ENCODE measurements at regions not wholly inside any gene's neighbourhood (a gene's known extent, or its start where the extent isn't known, plus 50 kb on each side); places are given as distances from the start of the nearest gene placed in this dataset.

DNA sequence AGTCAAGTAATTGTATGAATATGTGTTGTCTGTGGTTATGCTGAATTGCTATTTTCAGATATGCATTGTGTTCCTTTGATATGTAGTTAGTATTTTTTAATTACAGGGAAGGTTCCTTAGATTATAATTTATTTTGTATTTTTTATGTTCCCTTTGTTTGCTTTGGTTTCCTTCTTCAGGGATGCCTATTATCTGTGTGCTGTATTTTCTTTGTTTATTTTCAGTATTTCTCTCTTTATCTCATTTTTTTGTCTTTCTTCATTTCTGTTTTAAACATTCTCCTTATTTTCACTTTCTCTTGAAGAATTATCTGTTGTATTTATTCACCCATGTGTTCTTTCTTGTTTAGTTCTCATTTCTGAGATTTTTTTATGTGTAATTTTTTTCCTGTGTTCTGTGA lies 163.1 kb downstream of the EMP1 start (continued):
- TF ChIP-seq, protein P1, sequence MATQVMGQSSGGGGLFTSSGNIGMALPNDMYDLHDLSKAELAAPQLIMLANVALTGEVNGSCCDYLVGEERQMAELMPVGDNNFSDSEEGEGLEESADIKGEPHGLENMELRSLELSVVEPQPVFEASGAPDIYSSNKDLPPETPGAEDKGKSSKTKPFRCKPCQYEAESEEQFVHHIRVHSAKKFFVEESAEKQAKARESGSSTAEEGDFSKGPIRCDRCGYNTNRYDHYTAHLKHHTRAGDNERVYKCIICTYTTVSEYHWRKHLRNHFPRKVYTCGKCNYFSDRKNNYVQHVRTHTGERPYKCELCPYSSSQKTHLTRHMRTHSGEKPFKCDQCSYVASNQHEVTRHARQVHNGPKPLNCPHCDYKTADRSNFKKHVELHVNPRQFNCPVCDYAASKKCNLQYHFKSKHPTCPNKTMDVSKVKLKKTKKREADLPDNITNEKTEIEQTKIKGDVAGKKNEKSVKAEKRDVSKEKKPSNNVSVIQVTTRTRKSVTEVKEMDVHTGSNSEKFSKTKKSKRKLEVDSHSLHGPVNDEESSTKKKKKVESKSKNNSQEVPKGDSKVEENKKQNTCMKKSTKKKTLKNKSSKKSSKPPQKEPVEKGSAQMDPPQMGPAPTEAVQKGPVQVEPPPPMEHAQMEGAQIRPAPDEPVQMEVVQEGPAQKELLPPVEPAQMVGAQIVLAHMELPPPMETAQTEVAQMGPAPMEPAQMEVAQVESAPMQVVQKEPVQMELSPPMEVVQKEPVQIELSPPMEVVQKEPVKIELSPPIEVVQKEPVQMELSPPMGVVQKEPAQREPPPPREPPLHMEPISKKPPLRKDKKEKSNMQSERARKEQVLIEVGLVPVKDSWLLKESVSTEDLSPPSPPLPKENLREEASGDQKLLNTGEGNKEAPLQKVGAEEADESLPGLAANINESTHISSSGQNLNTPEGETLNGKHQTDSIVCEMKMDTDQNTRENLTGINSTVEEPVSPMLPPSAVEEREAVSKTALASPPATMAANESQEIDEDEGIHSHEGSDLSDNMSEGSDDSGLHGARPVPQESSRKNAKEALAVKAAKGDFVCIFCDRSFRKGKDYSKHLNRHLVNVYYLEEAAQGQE (IDR thresholded peaks at IDR 0.05; ENCODE audit: low read depth), result no peak
- TF ChIP-seq JUND (IDR thresholded peaks at IDR 0.05) (no peak), POLR2A (IDR thresholded peaks at IDR 0.05; ENCODE audit: borderline replicate concordance, extremely low read depth, insufficient read depth, insufficient read length) (no peak), ELF1 (IDR thresholded peaks at IDR 0.05; ENCODE audit: borderline replicate concordance, low read depth) (no peak), CBX3 (IDR thresholded peaks at IDR 0.05; ENCODE audit: low read depth) (no peak), TCF7L2 (IDR thresholded peaks at IDR 0.05; ENCODE audit: borderline replicate concordance, extremely low read depth, insufficient read depth, insufficient read length) (no peak)

DNA sequence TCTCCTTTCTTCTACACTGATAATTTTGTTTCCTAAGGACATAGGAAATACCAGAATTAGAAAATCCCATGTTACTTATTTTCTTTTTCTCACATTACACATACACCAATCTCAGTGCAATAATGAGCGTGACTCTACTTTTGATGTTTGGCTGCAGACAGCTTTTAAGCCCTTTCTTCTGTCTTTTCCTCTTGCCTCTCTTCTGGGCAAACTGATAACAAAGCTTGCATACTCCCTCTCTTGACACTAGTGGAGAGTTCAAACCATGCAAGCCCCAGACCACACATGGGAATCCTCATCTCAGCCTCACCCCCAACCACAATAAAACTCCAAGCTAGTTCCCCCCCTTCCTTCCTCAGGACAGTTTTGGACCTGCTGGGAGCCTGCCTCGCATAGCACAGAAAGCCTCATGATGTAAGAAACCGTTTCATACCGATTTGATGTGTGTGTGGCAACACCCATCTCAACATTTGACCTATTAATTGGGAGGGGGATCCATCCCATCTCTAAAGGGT lies 161.9 kb downstream of the EMP1 start:
- BruUV-seq (replicated peaks), result no TSS peak
- H3K4me1 ChIP-seq (ENCODE audit: control insufficient read depth in 1 of 2, insufficient read depth in 2 of 2, low read length in 2 of 2), result peaks cover 3 to 7% of the 10 kb centered on the region in 2 experiments; a peak in 3 of 4 replicates
- ChIA-PET RAD21 (ENCODE audit: low non-redundant PET in 1 of 2, low total read pairs in 2 of 2, uncharacterized antibody in 2 of 2, unreplicated experiment in 2 of 2) (no interaction called here), CTCF (no interaction called here), POLR2A (no interaction called here)
- no peak overlapping the region for H3K4me3 ChIP-seq (replicated peaks in 1 of 2; ENCODE audit: low read depth in 1 of 2, low read length in 2 of 2)
- no peaks in the 10 kb centered on the region for H3K36me3 ChIP-seq (ENCODE audit: control insufficient read depth in 1 of 2, insufficient read depth in 2 of 2, low read length in 2 of 2)
- ATAC-seq (no peak), DNase-seq (ENCODE audit: low read depth, low spot score) (no peak)
- H3K9ac ChIP-seq (ENCODE audit: low read length), result no peak overlapping the region
- H3K27me3 ChIP-seq (ENCODE audit: insufficient read depth, low read length), result no peaks in the 10 kb centered on the region
- H2AFZ ChIP-seq (ENCODE audit: low read depth, low read length, poor library complexity, severe bottlenecking), result no peak overlapping the region
- no peaks in the 10 kb centered on the region for H3K79me2 ChIP-seq (ENCODE audit: insufficient read depth, low read length)
- intact Hi-C loops (cut with micrococcal nuclease), result no loop called here
- H3K9me3 ChIP-seq (ENCODE audit: control insufficient read depth in 1 of 2, insufficient read depth in 1 of 2, low read depth in 1 of 2, low read length in 2 of 2), result no peaks in the 10 kb centered on the region
- H4K20me1 ChIP-seq (ENCODE audit: insufficient read depth), result no peaks in the 10 kb centered on the region
- no peak overlapping the region for H3K27ac ChIP-seq (ENCODE audit: low read depth, low read length)
- no peaks in the 10 kb centered on the region for H3K9me2 ChIP-seq (ENCODE audit: insufficient read depth)
- H3K4me2 ChIP-seq (ENCODE audit: low read length), result no peak overlapping the region
- TF ChIP-seq SIN3A (IDR thresholded peaks at IDR 0.05; ENCODE audit: low read depth) (no peak), CBX3 (IDR thresholded peaks at IDR 0.05; ENCODE audit: low read depth) (no peak)

All from HCT116 (cell line).